ENCODE measurements at regions not wholly inside any gene's neighbourhood (a gene's known extent, or its start where the extent isn't known, plus 50 kb on each side); places are given as distances from the start of the nearest gene placed in this dataset.
A peak's percentile ranks its signal among the peaks of the same experiment; 100 is the strongest.

- TF ChIP-seq E2F1 (CRISPR knock-in tag; IDR thresholded peaks at IDR 0.05) (no peak), RNF219 (CRISPR knock-in tag; IDR thresholded peaks at IDR 0.05) (no peak), PHF20 (IDR thresholded peaks at IDR 0.05; ENCODE audit: partially characterized antibody) (no peak), CEBPB (tag; IDR thresholded peaks at IDR 0.05) (no peak), GTF3C2 (IDR thresholded peaks at IDR 0.05; ENCODE audit: borderline replicate concordance, extremely low read depth, insufficient read length) (no peak), ZNF354B (CRISPR knock-in tag; IDR thresholded peaks at IDR 0.05) (0 out of 2 replicates have a peak, but pooled peaks have one; percentile 29), IRF1 (CRISPR knock-in tag; IDR thresholded peaks at IDR 0.05; ENCODE audit: borderline replicate concordance) (no peak), ZNF316 (IDR thresholded peaks at IDR 0.05) (peak; percentile 54; the same call in 1 of the 2 replicates), ZNF445 (CRISPR knock-in tag; IDR thresholded peaks at IDR 0.05; ENCODE audit: low read depth) (no peak), ZNF518B (CRISPR knock-in tag; IDR thresholded peaks at IDR 0.05) (no peak), HDAC8 (tag; IDR thresholded peaks at IDR 0.05) (no peak), ZBTB17 (CRISPR knock-in tag; IDR thresholded peaks at IDR 0.05) (no peak), SRSF1 (IDR thresholded peaks at IDR 0.05; ENCODE audit: low read depth, low read length) (no peak), NFXL1 (CRISPR knock-in tag; IDR thresholded peaks at IDR 0.05) (0 out of 2 replicates have a peak, but pooled peaks have one; percentile 16), POLR2AphosphoS2 (IDR thresholded peaks at IDR 0.05; ENCODE audit: low read length) (no peak), ZFPM2 (CRISPR knock-in tag; IDR thresholded peaks at IDR 0.05) (no peak), KAT7 (CRISPR knock-in tag; IDR thresholded peaks at IDR 0.05; ENCODE audit: borderline replicate concordance) (no peak)
Observed at GRCh38 chr1:234699795-234700665, 90.1 kb upstream of the IRF2BP2 start (continued).

Data from K562 (cell line).